ENCODE measurements at regions not wholly inside any gene's neighbourhood (a gene's known extent, or its start where the extent isn't known, plus 50 kb on each side); places are given as distances from the start of the nearest gene placed in this dataset.

GRCh38 chr3:106728315-106729098, 648.7 kb upstream of the CCDC54 start:
- peak; percentile 96 for DNase-seq

GRCh38 chr3:106729481-106729880, 647.8 kb upstream of the CCDC54 start:
- no peak for DNase-seq

- DNase-seq = no peak
These were observed 646.0 kb upstream of the CCDC54 start for GRCh38 chr3:106731230-106731629.

GRCh38 chr3:106734712-106735111, 642.5 kb upstream of the CCDC54 start:
- no peak for DNase-seq

- DNase-seq = no peak
These were observed 640.0 kb upstream of the CCDC54 start for GRCh38 chr3:106737265-106737664.

- DNase-seq = no peak
These were observed 637.1 kb upstream of the CCDC54 start for GRCh38 chr3:106740116-106740515.

GRCh38 chr3:106745344-106746168, 631.7 kb upstream of the CCDC54 start:
- no peak for DNase-seq

- DNase-seq = no peak
These were observed 631.0 kb upstream of the CCDC54 start for GRCh38 chr3:106746286-106746685.

- no peak for DNase-seq
These were observed 628.6 kb upstream of the CCDC54 start for GRCh38 chr3:106748472-106749262.

- DNase-seq = no peak
These were observed 627.1 kb upstream of the CCDC54 start for GRCh38 chr3:106750092-106750491.

GRCh38 chr3:106755336-106755735, 621.9 kb upstream of the CCDC54 start:
- no peak for DNase-seq

GRCh38 chr3:106756901-106757300, 620.3 kb upstream of the CCDC54 start:
- no peak for DNase-seq

- no peak for DNase-seq
These were observed 618.8 kb upstream of the CCDC54 start for GRCh38 chr3:106758459-106758858.

- peak; percentile 20 for DNase-seq
These were observed 617.5 kb upstream of the CCDC54 start for GRCh38 chr3:106759731-106760130.

GRCh38 chr3:106765342-106765741, 611.9 kb upstream of the CCDC54 start:
- peak; percentile 79 for DNase-seq

GRCh38 chr3:106768941-106769480, 608.2 kb upstream of the CCDC54 start:
- no peak for DNase-seq

GRCh38 chr3:106773795-106774194, 603.4 kb upstream of the CCDC54 start:
- DNase-seq = no peak

GRCh38 chr3:106783231-106783630, 594.0 kb upstream of the CCDC54 start:
- DNase-seq = no peak

GRCh38 chr3:106789276-106789675, 588.0 kb upstream of the CCDC54 start:
- no peak for DNase-seq

- DNase-seq = no peak
These were observed 584.5 kb upstream of the CCDC54 start for GRCh38 chr3:106792716-106793115.

GRCh38 chr3:106794442-106794841, 582.8 kb upstream of the CCDC54 start:
- DNase-seq = no peak

GRCh38 chr3:106795553-106795952, 581.7 kb upstream of the CCDC54 start:
- no peak for DNase-seq

GRCh38 chr3:106797461-106797860, 579.8 kb upstream of the CCDC54 start:
- no peak for DNase-seq
